GM13977 (cell line): ENCODE measurements at regions not wholly inside any gene's neighbourhood (a gene's known extent, or its start where the extent isn't known, plus 50 kb on each side); places are given as distances from the start of the nearest gene placed in this dataset.

Experiments
- DNase-seq: peaks from one replicate; pipeline ENCODE4 v3.0.0; 2012; ENCODE audit warnings: low spot score
- CTCF ChIP-seq: IDR thresholded peaks from 2 replicates; pipeline ENCODE4 v1.5.1; 2012; ENCODE audit warnings: mild to moderate bottlenecking, control low read depth; ENCODE audit not compliant: insufficient read depth; ENCODE audit errors: extremely low read depth, missing control alignments
- in situ Hi-C: fragments of 300-500 bp; cut with MboI; formaldehyde crosslinking; loops from one replicate; pipeline ENCODE4 v1.12.0; 2022; ENCODE audit warnings: low sequenced_read_pairs, low pct_unique_long_range_greater_than_20kb, mixed read lengths, inconsistent platforms; ENCODE audit not compliant: unreplicated experiment

- in situ Hi-C loops = no loop called here
- TF ChIP-seq CTCF = no peak
- DNase-seq = no peak
Measured at GRCh38 chr22:47442821-47443220, 680.4 kb downstream of the TBC1D22A start.

GRCh38 chr22:47439643-47440265, 677.3 kb downstream of the TBC1D22A start:
- in situ Hi-C loops = no loop called here
- no peak for TF ChIP-seq CTCF
- no peak for DNase-seq

GRCh38 chr22:47437636-47438035, 675.2 kb downstream of the TBC1D22A start:
- no peak for TF ChIP-seq CTCF
- DNase-seq = no peak

GRCh38 chr22:47437110-47437509, 674.7 kb downstream of the TBC1D22A start:
- DNase-seq = no peak
- in situ Hi-C loops = no loop called here
- no peak for TF ChIP-seq CTCF

More at GRCh38 chr22:47437636-47438035, 675.2 kb downstream of the TBC1D22A start:
- in situ Hi-C loops = no loop called here

GRCh38 chr22:47435826-47436225, 673.4 kb downstream of the TBC1D22A start:
- no peak for TF ChIP-seq CTCF
- in situ Hi-C loops = no loop called here
- no peak for DNase-seq

GRCh38 chr22:47435204-47435487, 672.7 kb downstream of the TBC1D22A start:
- no peak for DNase-seq
- TF ChIP-seq CTCF = no peak
- in situ Hi-C loops = no loop called here
